ENCODE measurements at regions not wholly inside any gene's neighbourhood (a gene's known extent, or its start where the extent isn't known, plus 50 kb on each side); places are given as distances from the start of the nearest gene placed in this dataset.

DNA sequence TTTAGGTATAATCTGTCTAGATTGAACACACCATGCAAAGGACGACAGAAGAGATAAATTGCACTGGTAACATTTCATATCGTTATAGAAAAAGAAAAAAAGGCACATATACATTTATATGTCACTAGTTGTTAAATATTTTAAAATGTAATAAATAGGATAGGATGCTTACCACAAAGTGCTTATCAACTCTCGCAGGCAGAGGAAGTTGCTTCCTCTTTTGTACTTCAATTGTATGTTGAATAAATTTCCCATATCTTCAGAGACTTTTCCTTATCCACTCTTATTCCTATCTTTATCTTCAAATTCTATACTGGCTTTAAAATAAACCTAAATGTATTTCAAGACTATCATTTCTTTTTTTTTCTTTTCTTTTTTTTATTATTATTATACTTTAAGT is 163.3 kb upstream of the SPOCK3 start:
- no peak overlapping the region for H3K4me2 ChIP-seq (ENCODE audit: control insufficient read depth, extremely low read depth, insufficient read depth, low read depth, low read length)
- no peak for DNase-seq (ENCODE audit: low read depth, low spot score)
- no peak overlapping the region for H3K9ac ChIP-seq (ENCODE audit: control insufficient read depth, extremely low read depth, insufficient read depth, low read length)
- dilution Hi-C loops (cut with MboI; ENCODE audit: extremely low pct_ligation_motif_present, low sequenced_read_pairs) = no loop called here
- FAIRE-seq = no peak
- H3K9me3 ChIP-seq (ENCODE audit: control insufficient read depth, low read depth, low read length) = no peaks in the 10 kb centered on the region
- no peak overlapping the region for H3K27ac ChIP-seq (ENCODE audit: control insufficient read depth, insufficient read depth, low read length)
- no peak overlapping the region for H2AFZ ChIP-seq (ENCODE audit: control insufficient read depth, low read length)
- H3K4me3 ChIP-seq (ENCODE audit: control insufficient read depth in 2 of 3, extremely low read depth in 1 of 3, insufficient read depth in 2 of 3, low read depth in 1 of 3, low read length in 3 of 3) = no peak overlapping the region
- H3K79me2 ChIP-seq (ENCODE audit: control insufficient read depth, insufficient read depth, low read length) = no peaks in the 10 kb centered on the region
- H3K27me3 ChIP-seq (ENCODE audit: control insufficient read depth, extremely low read depth, insufficient read depth, low read length) = no peaks in the 10 kb centered on the region
- no peaks in the 10 kb centered on the region for H3K36me3 ChIP-seq (ENCODE audit: control insufficient read depth in 2 of 2, extremely low read depth in 1 of 2, insufficient read depth in 2 of 2, low read length in 2 of 2)
- no peaks in the 10 kb centered on the region for H4K20me1 ChIP-seq (ENCODE audit: control insufficient read depth, extremely low read depth, insufficient read depth, low read length)
- H3K4me1 ChIP-seq (ENCODE audit: control insufficient read depth, extremely low read depth, insufficient read depth, low read length) = no peaks in the 10 kb centered on the region
- TF ChIP-seq EZH2 (IDR thresholded peaks at IDR 0.05; ENCODE audit: low read length) = no peak
- TF ChIP-seq, protein P1, sequence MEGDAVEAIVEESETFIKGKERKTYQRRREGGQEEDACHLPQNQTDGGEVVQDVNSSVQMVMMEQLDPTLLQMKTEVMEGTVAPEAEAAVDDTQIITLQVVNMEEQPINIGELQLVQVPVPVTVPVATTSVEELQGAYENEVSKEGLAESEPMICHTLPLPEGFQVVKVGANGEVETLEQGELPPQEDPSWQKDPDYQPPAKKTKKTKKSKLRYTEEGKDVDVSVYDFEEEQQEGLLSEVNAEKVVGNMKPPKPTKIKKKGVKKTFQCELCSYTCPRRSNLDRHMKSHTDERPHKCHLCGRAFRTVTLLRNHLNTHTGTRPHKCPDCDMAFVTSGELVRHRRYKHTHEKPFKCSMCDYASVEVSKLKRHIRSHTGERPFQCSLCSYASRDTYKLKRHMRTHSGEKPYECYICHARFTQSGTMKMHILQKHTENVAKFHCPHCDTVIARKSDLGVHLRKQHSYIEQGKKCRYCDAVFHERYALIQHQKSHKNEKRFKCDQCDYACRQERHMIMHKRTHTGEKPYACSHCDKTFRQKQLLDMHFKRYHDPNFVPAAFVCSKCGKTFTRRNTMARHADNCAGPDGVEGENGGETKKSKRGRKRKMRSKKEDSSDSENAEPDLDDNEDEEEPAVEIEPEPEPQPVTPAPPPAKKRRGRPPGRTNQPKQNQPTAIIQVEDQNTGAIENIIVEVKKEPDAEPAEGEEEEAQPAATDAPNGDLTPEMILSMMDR (optimal IDR thresholded peaks at IDR 0.05 in 1 of 3, IDR thresholded peaks at IDR 0.05 in 1 of 3, conservative IDR thresholded peaks at IDR 0.05 in 1 of 3; ENCODE audit: extremely low read depth in 1 of 3, insufficient read depth in 2 of 3, low read length in 3 of 3) = no peak
- no peaks in the 10 kb centered on the region for H3K9me1 ChIP-seq (ENCODE audit: control insufficient read depth, extremely low read depth, insufficient read depth, low read length)

DNA sequence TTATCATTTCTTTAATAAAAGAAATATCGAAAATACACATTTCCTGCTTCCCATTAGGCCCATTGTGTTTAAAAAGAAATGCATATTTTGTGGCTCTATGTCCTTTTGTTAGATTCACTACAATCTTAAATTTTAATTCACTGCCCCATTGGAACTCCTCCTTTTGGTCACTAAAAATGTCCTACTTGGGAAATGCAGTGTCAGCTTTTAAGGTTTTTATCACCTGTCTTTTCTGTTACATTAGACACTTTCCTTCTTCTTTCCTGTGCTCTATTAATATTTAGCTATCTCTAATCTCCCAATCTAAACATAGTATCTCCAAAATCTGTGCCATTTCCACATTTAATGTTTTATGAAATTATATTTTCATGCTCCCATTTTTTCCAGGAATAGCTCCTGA is 164.9 kb upstream of the SPOCK3 start:
- Histone ChIP-seq H3K4me3 (ENCODE audit: control insufficient read depth in 2 of 3, extremely low read depth in 1 of 3, insufficient read depth in 2 of 3, low read depth in 1 of 3, low read length in 3 of 3) (no peak overlapping the region), H3K4me1 (ENCODE audit: control insufficient read depth, extremely low read depth, insufficient read depth, low read length) (no peaks in the 10 kb centered on the region), H3K27ac (ENCODE audit: control insufficient read depth, insufficient read depth, low read length) (no peak overlapping the region), H3K27me3 (ENCODE audit: control insufficient read depth, extremely low read depth, insufficient read depth, low read length) (no peaks in the 10 kb centered on the region), H3K9me1 (ENCODE audit: control insufficient read depth, extremely low read depth, insufficient read depth, low read length) (no peaks in the 10 kb centered on the region), H4K20me1 (ENCODE audit: control insufficient read depth, extremely low read depth, insufficient read depth, low read length) (no peaks in the 10 kb centered on the region), H3K9ac (ENCODE audit: control insufficient read depth, extremely low read depth, insufficient read depth, low read length) (no peak overlapping the region), H3K79me2 (ENCODE audit: control insufficient read depth, insufficient read depth, low read length) (no peaks in the 10 kb centered on the region), H3K9me3 (ENCODE audit: control insufficient read depth, low read depth, low read length) (no peaks in the 10 kb centered on the region), H3K36me3 (ENCODE audit: control insufficient read depth in 2 of 2, extremely low read depth in 1 of 2, insufficient read depth in 2 of 2, low read length in 2 of 2) (no peaks in the 10 kb centered on the region), H2AFZ (ENCODE audit: control insufficient read depth, low read length) (no peak overlapping the region), H3K4me2 (ENCODE audit: control insufficient read depth, extremely low read depth, insufficient read depth, low read depth, low read length) (no peak overlapping the region)
- no peak for TF ChIP-seq EZH2 (IDR thresholded peaks at IDR 0.05; ENCODE audit: low read length)
- TF ChIP-seq, protein P1 (optimal IDR thresholded peaks at IDR 0.05 in 1 of 3, IDR thresholded peaks at IDR 0.05 in 1 of 3, conservative IDR thresholded peaks at IDR 0.05 in 1 of 3; ENCODE audit: extremely low read depth in 1 of 3, insufficient read depth in 2 of 3, low read length in 3 of 3) = no peak
- dilution Hi-C loops (cut with MboI; ENCODE audit: extremely low pct_ligation_motif_present, low sequenced_read_pairs) = no loop called here
- no peak for DNase-seq (ENCODE audit: low read depth, low spot score)
- no peak for FAIRE-seq

Measured in keratinocyte (primary cell).